Glomerular visceral epithelial cell (primary cell): ENCODE measurements at regions not wholly inside any gene's neighbourhood (a gene's known extent, or its start where the extent isn't known, plus 50 kb on each side); places are given as distances from the start of the nearest gene placed in this dataset.
A peak's percentile ranks its signal among the peaks of the same experiment; 100 is the strongest.

Source experiments
- DNase-seq: peaks from one replicate; pipeline ENCODE4 v3.0.0-alpha.2; 2016; ENCODE audit errors: extremely low spot score

- no peak for DNase-seq
Observed at GRCh38 chr3:98963546-98963945, 62.1 kb upstream of the DCBLD2 start.

GRCh38 chr3:98962951-98963350 is 61.5 kb upstream of the DCBLD2 start:
- DNase-seq: peak; percentile 77

- DNase-seq: peak; percentile 97
Observed at GRCh38 chr3:98962189-98962930, 60.9 kb upstream of the DCBLD2 start.

GRCh38 chr3:98961161-98962155 is 60.0 kb upstream of the DCBLD2 start:
- DNase-seq: peak; percentile 74

- DNase-seq: no peak
Observed at GRCh38 chr3:98957681-98958080, 56.2 kb upstream of the DCBLD2 start.

- DNase-seq: no peak
Observed at GRCh38 chr3:98956008-98956407, 54.5 kb upstream of the DCBLD2 start.

- DNase-seq: peak; percentile 22
Observed at GRCh38 chr3:98954791-98955604, 53.5 kb upstream of the DCBLD2 start.

GRCh38 chr3:98954242-98954641 is 52.7 kb upstream of the DCBLD2 start:
- no peak for DNase-seq

- DNase-seq: no peak
Observed at GRCh38 chr3:98952404-98952803, 50.9 kb upstream of the DCBLD2 start.
